Mucosa of rectum (tissue), 2 donors: ENCODE measurements at regions not wholly inside any gene's neighbourhood (a gene's known extent, or its start where the extent isn't known, plus 50 kb on each side); places are given as distances from the start of the nearest gene placed in this dataset.
"Not testable (repeated sequence)": the region's sequence is repeated elsewhere in the genome, so short reads cannot be mapped to it uniquely, and the experiment has no call there.

Source experiments
- H3K27ac ChIP-seq, 2 donors: one replicate each; pipeline ENCODE4 v1.7.0; 2013; ENCODE audit warnings: inconsistent platforms in 2 of 2, low read depth in 2 of 2, low read length in 2 of 2
- H3K27me3 ChIP-seq, 2 donors: one replicate each; pipeline ENCODE4 v1.7.0; 2013; ENCODE audit warnings: low read length in 2 of 2; ENCODE audit not compliant: control insufficient read depth in 2 of 2, insufficient read depth in 2 of 2
- H3K36me3 ChIP-seq, 2 donors: one replicate each; pipeline ENCODE4 v1.7.0; 2013; ENCODE audit warnings: low read length in 2 of 2; ENCODE audit not compliant: control insufficient read depth in 2 of 2, insufficient read depth in 2 of 2
- H3K4me1 ChIP-seq, 2 donors: one replicate each; pipeline ENCODE4 v1.7.0; 2013; ENCODE audit warnings: low read length in 2 of 2, mild to moderate bottlenecking in 1 of 2; ENCODE audit not compliant: control insufficient read depth in 2 of 2, insufficient read depth in 2 of 2
- H3K4me3 ChIP-seq, 2 donors: one replicate each; pipeline ENCODE4 v1.7.0; 2013; ENCODE audit warnings: low read length in 2 of 2
- H3K9ac ChIP-seq, 2 donors: one replicate each; pipeline ENCODE4 v1.7.0; 2013; ENCODE audit warnings: low read length in 2 of 2, low read depth in 1 of 2, mild to moderate bottlenecking in 1 of 2
- H3K9me3 ChIP-seq, 2 donors: one replicate each; pipeline ENCODE4 v1.7.0; 2013; ENCODE audit warnings: low read length in 2 of 2; ENCODE audit not compliant: control insufficient read depth in 2 of 2
- donor health status: healthy.
- donor health status: Normal muscosa, but diverticular disease.

- H3K9me3 ChIP-seq, H3K9ac ChIP-seq, H3K4me1 ChIP-seq, H3K27ac ChIP-seq, H3K27me3 ChIP-seq, H3K36me3 ChIP-seq, H3K4me3 ChIP-seq: not testable (repeated sequence)
These were observed 94.5 kb upstream of the RAI14 start for GRCh38 chr5:34561581-34561980.

- no peak overlapping the region for H3K27ac ChIP-seq
- H3K9me3 ChIP-seq = no peaks in the 10 kb centered on the region
- no peak overlapping the region for H3K4me3 ChIP-seq
These were observed 93.3 kb upstream of the RAI14 start for GRCh38 chr5:34562791-34563190.

GRCh38 chr5:34563269-34563668 is 92.9 kb upstream of the RAI14 start:
- Histone ChIP-seq H3K4me1 (no peaks in the 10 kb centered on the region), H3K4me3 (no peak overlapping the region), H3K36me3 (no peaks in the 10 kb centered on the region), H3K9ac (no peak overlapping the region), H3K27me3 (no peaks in the 10 kb centered on the region), H3K27ac (no peak overlapping the region), H3K9me3 (no peaks in the 10 kb centered on the region)

More at GRCh38 chr5:34562791-34563190, 93.3 kb upstream of the RAI14 start:
- no peaks in the 10 kb centered on the region for H3K4me1 ChIP-seq
- H3K27me3 ChIP-seq = no peaks in the 10 kb centered on the region
- no peak overlapping the region for H3K9ac ChIP-seq
- H3K36me3 ChIP-seq = no peaks in the 10 kb centered on the region

- Histone ChIP-seq H3K27me3 (no peaks in the 10 kb centered on the region), H3K4me3 (no peak overlapping the region), H3K36me3 (no peaks in the 10 kb centered on the region), H3K9me3 (no peaks in the 10 kb centered on the region), H3K9ac (no peak overlapping the region), H3K27ac (no peak overlapping the region), H3K4me1 (no peaks in the 10 kb centered on the region)
These were observed 92.0 kb upstream of the RAI14 start for GRCh38 chr5:34563931-34564709.

GRCh38 chr5:34564710-34565235 is 91.4 kb upstream of the RAI14 start:
- Histone ChIP-seq H3K4me1 (no peaks in the 10 kb centered on the region), H3K9me3 (no peaks in the 10 kb centered on the region), H3K27ac (no peak overlapping the region), H3K4me3 (no peak overlapping the region), H3K27me3 (no peaks in the 10 kb centered on the region), H3K9ac (no peak overlapping the region), H3K36me3 (no peaks in the 10 kb centered on the region)

- Histone ChIP-seq H3K4me3 (no peak overlapping the region), H3K36me3 (no peaks in the 10 kb centered on the region), H3K9me3 (no peaks in the 10 kb centered on the region), H3K27me3 (no peaks in the 10 kb centered on the region), H3K4me1 (peaks cover 0 to 3% of the 10 kb centered on the region in 2 donors), H3K9ac (no peak overlapping the region), H3K27ac (no peak overlapping the region)
These were observed 86.0 kb upstream of the RAI14 start for GRCh38 chr5:34570143-34570542.

GRCh38 chr5:34570721-34571676 is 85.1 kb upstream of the RAI14 start:
- Histone ChIP-seq H3K4me1 (peaks cover 0 to 3% of the 10 kb centered on the region in 2 donors), H3K9me3 (no peaks in the 10 kb centered on the region), H3K27ac (no peak overlapping the region), H3K9ac (no peak overlapping the region), H3K27me3 (no peaks in the 10 kb centered on the region), H3K36me3 (no peaks in the 10 kb centered on the region), H3K4me3 (no peak overlapping the region)

- no peak overlapping the region for H3K27ac ChIP-seq
- H3K9me3 ChIP-seq = no peaks in the 10 kb centered on the region
- no peak overlapping the region for H3K4me3 ChIP-seq
These were observed 84.5 kb upstream of the RAI14 start for GRCh38 chr5:34571677-34572041.

GRCh38 chr5:34574936-34575467 is 81.1 kb upstream of the RAI14 start:
- Histone ChIP-seq H3K9me3 (no peaks in the 10 kb centered on the region), H3K4me1 (peaks cover 0 to 3% of the 10 kb centered on the region in 2 donors), H3K27me3 (no peaks in the 10 kb centered on the region), H3K9ac (no peak overlapping the region), H3K27ac (no peak overlapping the region), H3K4me3 (no peak overlapping the region), H3K36me3 (no peaks in the 10 kb centered on the region)

More at GRCh38 chr5:34571677-34572041, 84.5 kb upstream of the RAI14 start:
- H3K4me1 ChIP-seq = peaks cover 0 to 3% of the 10 kb centered on the region in 2 donors
- no peaks in the 10 kb centered on the region for H3K36me3 ChIP-seq
- no peak overlapping the region for H3K9ac ChIP-seq
- no peaks in the 10 kb centered on the region for H3K27me3 ChIP-seq
